Eye (tissue), 1 donor: ENCODE measurements at regions not wholly inside any gene's neighbourhood (a gene's known extent, or its start where the extent isn't known, plus 50 kb on each side); places are given as distances from the start of the nearest gene placed in this dataset.
A peak's percentile ranks its signal among the peaks of the same experiment; 100 is the strongest.

ENCODE experiments used
- DNase-seq: peaks from one replicate; pipeline ENCODE4 v3.0.0-alpha.2; 2015

DNA sequence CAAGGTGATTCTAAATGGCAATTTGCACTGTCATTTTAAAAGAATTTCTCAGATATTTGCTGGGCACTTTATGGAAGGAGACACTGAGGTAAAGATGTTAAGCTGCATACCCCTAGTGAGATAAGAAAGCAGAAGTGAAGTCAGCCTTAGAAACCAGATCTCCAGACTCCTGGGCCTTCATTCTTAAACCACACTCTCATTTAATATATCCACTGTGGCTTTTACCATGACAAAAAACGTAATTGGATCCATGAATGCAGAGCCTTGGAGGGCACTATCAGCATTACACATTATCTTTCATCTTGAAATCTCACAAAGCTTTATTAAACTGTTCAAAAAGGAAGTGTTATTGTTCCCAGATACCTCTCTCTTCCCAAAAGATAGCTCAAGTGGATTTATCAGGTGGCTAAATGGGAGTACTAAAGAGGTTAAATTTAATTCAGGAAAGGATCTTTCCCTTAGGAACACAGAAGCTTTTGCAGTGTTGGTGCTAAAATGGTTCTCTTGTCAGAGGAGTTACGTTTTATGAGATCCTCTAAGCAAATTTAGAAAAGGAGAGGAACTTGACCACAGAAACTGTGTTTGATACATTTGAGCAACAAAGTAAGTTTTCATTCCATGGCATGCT is 1060.4 kb downstream of the EFNB2 start:
- no peak for DNase-seq

DNA sequence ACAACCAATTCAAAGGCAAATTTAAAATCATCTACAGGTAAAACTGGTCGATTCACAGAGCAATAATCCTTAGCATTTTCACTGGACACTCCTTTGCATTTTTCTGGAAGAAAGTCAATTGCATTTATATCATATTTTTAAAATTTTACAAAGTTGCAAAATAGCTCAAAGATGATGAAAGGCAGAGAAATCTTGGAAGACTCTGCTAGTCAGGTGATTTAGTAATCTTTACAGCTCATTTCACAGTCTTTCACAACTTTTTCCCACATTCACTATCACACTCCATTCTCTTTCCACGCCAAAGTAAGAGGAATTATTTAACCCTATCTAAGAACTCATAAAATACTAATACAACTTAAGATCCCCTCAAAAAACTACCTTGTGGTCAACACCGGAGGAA is 1063.8 kb downstream of the EFNB2 start:
- no peak for DNase-seq

DNA sequence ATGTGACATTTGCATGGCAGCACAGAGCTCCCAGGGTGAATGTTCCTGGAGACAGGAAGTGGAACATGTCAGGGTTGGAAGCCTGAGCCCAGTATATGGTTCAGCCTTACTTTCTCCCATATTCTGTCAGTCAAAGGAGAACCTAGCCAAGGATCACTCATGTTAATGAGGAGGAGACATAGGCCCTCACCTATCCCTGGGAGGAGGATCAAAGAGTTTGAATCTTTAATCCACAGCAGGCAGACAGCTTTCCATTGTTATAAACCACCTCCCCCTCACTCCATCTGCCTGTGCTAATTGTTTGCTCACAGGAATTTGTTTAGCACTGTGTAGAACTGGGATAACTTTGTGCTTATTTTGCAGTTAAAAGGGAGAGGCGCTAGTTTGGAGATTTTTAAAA is 1069.1 kb downstream of the EFNB2 start:
- no peak for DNase-seq

DNA sequence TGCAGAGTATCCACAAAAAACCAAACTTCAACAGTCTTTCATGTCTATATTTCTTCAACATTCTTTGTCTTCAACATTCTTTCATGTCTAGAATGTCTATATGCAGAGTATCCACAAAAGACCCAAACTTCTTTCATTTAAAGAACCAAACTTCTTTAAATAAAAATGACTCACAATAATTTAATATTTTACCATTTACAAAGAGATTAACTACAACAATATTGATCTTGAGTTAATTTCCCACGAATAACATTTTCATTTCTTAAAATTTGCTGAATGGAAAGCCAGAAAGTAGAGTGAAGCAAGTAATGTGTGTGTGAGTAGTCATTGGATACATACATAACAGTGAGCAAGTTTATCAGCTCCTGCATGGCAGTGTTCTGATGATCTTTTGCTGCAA is 1069.7 kb downstream of the EFNB2 start, which contains the start of gene DAOA:
TSS of gene DAOA (plus strand) at position 301 of the 400 bp plus-strand sequence.
- no peak for DNase-seq

DNA sequence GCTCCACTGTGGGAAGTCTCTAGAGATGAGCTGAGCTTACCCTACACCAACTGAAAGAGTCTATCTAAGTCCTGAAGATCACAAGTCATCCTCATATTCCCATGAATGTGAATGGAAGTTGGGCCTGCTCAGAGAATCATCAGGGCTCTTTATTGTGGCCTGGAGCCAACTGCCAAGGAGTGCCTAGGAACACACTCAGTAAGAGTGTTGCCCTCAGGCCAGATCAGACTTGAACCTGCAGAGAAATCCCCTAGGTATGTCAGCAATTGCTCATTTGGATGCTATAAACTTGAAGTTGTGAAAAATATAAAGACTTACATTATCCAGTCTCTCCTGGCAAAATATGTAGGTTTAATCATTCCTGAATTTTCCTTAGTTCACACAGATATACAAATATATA is 1070.2 kb downstream of the EFNB2 start:
- DNase-seq: no peak

DNA sequence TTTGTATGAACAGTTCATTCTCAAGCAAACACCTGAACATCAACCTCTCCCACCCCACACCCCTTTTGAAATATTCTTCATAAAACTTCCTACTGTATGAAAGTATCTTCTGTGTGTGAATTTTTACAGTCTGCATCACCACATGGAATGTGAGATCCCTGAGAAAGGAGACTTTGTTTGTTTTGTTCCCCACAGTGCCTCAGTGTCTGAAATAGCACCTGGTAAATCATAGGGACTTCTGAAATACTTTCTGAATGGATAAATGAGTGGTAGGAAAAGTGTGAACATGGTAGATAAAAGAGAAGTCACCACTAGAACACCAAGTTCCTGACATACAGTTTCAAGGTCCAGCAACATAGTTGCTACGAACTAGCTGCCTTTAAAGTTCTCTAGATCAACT is 1071.2 kb downstream of the EFNB2 start:
- no peak for DNase-seq

DNA sequence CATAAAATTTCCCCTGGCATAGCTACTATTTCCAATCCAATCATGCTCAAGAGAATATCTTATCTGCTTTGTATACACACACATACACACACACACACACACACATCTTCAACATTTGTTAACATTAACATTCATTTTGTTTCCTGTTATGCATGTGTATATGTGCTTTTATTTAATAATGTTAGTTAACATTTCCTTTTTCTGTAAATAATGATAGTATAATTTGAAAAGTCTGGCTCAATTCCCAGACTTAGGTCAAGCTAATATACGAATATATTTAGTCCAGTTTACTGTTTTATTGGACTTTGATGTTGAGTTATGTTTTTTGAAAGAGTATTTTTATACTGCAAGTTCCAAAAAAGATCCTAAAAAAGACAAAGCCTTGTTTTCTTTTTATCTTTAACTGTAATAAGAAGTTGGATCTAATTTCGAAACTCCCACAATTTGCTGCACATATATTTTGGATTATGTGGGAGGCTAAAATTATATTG is 1072.4 kb downstream of the EFNB2 start:
- no peak for DNase-seq

DNA sequence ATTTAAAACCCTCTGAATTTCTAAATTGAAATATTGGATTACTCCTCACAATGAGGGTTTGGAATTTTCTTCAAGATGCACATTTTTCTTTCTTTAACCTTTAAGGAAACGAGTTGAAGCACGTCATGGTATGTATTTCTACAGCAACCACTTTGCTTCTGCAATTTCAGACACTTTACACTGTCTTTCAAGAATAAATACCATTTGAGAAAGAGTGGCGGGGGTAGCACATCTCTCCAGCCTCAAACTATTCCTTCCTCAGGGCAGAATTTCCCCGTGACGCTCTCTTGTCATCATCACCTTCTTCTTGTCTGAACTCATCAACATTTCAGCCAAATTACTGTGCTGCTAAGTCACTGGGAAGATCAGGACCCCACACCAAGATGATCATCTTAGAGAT is 1073.4 kb downstream of the EFNB2 start:
- DNase-seq: peak; percentile 48

DNA sequence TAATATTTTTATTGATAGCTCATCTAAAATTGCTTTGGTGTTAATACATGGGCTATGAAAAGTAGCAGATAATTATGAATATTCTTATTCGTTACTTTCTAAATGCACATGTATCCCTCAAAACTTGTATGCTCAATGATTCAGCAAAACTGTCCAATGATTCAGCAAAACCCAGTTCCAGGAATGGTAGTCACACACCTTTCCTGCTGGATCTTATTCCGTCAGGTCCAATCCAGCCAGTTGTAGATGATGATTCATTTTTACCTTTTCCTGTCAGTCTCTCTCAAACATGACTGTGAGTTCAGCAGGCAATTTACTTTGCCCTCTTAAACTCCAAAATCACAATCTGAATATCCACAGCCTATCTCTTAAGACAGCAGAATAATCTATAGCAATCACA is 1082.6 kb downstream of the EFNB2 start:
- DNase-seq: no peak

DNA sequence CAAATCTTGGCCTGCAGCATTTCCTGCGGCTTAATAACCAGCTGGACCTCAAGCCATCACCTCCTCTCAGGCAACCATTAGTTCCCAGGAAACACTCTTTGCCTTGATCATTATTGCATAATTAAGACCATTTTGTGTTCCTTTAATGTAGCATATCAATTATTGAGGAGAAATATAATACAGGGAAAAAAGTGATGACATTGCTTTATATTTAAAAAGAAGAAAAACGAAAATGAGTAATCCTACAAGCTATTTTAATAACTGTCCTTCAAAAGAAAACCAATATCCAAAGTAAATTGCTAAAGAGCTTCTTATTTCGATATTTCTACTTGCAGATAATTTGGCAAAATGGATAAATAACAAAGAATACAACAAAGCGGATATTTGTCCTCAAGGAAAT is 1084.7 kb downstream of the EFNB2 start:
- no peak for DNase-seq

DNA sequence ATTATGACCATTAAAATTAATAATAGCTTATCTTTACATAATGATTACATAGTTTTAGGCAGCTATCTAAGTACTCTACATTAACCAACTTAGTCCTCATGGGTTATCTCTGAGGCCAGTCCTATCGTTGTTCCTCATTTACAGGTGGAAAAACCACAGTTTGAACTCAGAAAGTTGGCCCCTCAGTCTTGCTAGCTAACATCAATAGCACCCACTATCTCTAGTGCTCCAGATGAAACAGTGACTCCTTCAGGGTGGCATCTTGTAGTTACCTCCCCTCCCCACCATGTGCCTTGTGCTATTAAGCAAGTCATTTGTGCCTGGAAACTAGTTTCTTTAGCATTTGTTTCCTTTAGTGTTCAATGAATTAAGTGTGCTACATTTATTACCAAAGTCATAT is 1086.7 kb downstream of the EFNB2 start:
- DNase-seq: no peak

DNA sequence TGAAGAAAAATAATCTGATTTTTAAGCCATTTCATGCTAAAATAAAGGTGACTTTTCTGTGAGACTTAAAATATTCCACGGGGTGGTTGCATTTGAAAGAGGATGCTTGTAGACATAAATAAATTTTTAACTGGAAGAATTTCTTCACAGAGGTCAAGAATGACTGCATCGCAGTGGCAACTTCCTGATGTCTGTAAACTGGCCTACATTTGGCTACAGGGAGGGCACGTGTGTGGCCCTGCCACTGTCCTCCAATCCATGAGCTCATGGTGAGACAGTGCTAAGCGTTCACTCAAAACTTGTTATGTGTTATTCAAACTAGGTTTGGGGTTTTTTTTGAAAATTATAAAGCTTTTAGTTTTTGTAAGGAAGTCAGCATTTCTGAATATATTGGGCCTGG is 1089.3 kb downstream of the EFNB2 start:
- no peak for DNase-seq

DNA sequence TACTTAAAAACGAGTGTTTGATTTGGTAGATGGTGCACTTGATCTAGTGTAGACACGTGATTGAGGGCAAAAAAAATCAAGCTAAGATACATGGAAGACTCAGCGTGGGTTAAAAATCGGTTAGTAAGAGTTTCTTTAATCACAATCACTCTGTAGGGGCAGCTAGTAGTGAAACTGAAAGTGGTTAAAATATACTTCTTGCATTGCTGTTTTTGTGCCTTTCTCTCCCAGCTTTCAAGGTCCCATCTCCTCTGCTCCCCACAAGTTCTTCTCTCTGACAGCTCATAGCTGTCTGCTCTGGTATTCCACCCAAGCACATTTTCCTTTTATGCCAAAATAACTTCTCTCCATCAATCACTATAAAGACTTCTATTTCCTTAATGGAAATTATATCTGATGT is 1089.7 kb downstream of the EFNB2 start:
- no peak for DNase-seq

DNA sequence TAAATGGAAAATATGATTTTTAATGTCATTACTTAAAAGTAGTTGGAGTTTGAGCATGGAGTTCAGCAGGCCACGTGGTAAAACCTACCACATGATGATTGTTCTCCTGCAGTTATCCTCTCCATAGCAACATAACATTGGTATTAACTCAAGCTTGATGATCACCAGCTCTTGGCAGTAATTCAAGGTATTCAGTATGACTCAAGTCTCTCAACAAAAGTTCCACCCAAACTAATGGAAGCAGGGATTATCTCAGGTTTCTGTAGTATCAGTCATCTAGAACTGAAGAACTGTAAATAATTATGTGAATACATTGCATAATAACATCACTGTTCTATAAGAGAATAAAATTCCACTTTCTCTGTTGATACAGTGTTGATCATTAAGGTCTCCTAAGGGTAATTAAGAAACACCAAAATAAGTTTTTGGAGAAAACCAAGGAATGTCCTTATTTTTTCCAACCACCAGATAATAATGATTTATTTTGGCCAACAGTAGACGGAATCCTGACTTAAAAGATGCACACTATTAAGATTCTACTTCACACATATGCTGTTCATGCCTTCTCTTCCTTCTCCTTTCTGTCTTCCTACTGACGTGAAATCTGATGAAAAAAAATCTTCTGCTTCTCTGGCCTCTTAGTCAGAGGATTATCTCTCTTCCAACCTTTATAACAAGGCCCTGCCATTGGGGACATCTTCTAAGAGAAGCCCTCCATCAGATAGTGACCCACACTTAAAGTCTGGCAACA is 1092.3 kb downstream of the EFNB2 start:
- DNase-seq: peak; percentile 33

DNA sequence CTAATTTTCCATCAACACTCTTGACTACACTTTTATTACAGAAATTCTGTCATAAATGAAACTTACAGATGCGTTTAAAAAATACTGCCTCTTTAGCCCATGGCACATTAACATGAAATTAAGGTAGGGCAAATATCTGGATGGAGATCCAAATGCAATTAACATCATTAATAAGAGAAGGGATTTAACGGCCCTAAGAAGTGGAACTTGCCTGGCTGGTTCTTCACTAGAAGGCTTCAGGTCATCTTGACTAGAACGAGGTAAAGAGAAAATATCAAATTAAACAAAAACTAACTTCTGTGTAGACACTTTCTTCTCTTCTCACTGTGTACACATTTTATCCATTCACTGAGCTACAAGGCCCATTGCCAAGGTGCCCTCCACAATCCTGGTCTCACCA is 1093.4 kb downstream of the EFNB2 start:
- no peak for DNase-seq

DNA sequence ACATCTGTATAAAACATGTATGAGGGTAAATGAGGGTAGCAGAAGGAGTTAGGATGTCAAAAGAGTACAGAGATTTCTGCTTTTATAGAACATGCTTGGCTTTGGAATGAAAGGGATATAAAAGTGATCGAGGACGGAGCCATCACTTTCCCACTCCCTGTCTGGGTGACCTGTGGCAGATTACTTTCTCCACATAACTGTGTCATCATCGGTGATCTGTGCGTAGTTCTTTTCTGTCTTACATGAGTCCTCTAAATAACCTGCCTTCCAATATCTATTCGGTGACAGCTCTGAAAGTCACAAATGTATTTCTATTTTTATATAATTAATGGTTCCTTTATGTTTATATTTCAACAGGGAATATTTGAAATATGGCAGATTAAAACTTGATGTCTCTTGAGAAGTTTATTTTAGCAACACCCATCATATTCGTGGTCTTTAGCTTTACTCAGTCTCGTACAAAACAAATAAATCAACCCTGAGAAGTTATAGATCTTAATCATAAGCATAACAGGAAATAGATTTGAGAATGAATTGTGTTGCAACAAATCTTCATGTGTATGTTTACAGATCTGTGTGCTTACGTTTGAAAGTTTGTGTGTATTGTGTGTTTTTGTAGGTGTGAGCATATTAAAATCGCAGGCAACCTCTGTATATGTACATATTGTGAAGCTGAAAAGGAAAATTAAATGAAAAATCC is 1094.3 kb downstream of the EFNB2 start:
- DNase-seq: no peak

DNA sequence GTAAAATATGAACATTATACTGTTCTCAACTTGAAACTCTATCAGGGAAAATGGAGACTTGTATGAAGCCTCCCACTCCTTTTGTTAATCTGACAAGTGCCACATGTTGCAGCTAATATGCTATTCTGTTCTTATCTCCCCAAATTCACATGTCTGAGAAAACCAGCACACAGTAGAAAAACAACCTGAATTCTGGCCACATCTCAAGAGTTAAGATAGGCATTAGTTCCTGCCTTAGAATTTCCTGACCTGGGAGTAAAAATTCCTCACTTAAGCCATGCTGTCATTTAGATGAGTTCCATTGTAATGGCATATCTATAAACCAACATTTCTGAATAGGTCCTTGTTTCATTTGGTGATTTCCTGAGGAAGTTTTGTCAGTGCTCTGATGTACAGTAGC is 1098.5 kb downstream of the EFNB2 start:
- no peak for DNase-seq

DNA sequence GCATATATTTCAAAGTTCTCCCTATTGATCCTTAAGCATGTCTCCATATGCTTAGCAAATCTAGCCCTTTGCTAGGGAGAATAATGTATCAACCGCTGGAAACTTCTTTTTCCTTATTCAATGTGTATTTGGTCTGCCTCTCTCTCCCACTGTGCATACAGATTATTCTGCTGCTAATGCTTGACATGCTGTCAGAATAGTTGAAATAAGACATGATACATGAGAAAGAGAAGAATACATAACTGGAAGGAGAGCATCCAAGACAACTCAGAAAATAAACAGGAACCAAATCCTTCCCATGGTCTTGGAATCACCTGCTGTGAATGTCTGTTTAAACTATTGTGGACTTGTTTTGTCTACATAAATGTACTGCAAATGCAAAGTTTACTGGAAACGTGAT is 1103.0 kb downstream of the EFNB2 start:
- no peak for DNase-seq

DNA sequence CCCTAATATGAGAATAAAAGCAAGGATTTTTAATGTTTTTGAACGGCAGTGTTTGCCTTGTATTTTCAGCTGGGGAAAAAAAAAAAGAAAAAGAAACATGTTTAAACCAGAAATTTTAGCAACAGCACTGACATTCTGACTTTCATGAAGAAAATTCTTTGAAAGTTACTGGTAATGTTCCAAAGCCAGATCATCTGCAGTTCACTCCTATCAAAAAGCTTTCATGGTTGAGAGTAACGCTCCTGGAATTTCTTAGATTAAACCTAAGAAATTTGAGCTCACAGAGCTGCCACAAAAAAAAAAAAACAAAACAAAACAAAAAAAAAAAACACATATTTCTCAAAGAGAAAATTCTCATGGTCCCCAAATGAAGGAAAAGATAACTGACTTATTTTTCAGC is 1106.7 kb downstream of the EFNB2 start:
- no peak for DNase-seq

DNA sequence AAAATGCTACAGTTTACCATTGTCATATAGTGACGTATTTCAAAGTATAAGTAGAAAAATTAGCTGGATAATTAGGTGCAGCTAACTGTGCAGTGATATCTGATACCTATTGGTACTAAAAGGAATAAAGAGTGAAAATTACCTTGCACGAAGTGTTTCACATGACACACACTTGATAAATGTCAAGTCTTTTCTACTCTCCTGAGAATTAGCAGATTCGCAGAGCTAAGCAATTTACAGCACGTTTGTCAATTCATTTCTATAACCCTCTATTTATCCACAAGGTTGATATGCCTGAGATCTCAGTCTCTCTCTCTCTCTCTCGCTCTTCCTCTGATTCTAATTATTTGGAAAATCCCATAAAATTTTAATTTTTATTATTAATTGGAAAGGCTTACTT is 1109.0 kb downstream of the EFNB2 start:
- no peak for DNase-seq

DNA sequence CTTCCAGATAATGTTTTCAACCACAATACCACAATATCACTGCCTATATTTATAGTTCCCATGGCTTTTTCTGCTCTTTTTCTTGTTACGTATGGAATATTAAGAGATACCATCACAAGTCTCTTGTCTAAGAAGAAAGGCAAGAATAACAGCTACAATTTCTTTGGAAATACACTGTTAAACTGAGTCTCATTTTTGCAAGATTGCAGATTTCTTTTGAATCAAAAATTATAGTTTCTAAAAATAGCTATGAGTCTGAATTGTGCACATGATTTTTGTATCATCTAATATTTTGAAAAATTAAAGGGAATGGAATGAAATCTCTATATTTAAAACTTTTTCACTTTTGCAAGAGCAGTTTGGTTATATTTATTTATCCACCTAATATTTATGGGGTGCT is 1120.8 kb downstream of the EFNB2 start:
- DNase-seq: no peak

DNA sequence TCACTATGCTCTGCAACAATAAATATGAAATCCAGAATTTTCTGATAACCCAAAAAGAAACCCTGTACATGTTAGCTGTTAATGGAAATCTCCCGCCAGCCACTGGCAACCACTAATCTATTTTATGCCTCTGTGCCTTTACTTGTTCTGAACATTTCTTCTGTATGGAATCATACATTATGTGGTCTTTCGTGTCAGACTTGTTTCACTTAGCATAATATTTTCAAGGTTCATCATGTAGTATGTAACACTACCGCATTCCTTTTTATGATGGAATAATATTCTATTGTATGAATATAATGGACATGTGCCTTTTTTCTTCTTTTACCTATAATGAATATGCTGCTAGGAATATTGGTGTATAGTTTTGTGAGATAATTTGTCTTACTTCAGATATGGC is 1123.3 kb downstream of the EFNB2 start:
- DNase-seq: no peak

DNA sequence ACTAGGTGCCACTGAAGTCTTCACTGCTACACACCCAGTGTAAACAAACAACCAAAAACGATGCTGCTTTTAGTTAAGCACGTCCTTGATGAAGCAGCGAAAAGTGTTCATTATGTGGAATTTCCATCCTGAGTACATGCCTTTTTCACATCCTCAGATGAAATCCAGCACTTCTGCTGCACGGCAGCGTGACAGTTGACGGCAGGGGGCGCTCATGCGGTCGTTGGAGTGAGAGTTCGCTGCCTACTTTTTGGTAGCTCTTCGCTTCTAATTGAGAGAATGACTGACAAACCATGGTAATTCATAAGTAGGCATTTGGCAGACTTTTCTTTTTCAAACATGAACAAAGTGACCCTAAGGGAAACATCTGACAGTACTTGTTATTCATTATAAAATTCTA is 1124.9 kb downstream of the EFNB2 start:
- peak; percentile 51 for DNase-seq

DNA sequence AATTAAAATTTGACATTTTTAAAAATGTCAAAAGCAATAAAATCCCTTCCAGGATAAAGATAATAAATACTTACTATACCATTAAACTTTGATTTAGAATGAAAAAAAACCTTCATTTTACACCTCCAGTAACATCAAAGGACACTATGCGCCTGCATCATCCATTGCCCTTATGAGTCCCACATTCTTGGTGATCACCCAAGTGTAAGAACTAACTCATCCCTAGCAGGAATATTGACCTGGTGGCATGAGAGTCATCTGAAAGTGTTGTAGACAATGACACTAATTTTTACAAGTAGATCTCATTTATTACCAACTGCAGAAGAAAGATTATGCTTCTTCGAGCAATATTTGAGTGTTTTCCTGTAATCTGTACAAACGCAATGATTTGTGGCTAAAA is 1128.9 kb downstream of the EFNB2 start:
- DNase-seq: no peak
